ENCODE measurements at regions not wholly inside any gene's neighbourhood (a gene's known extent, or its start where the extent isn't known, plus 50 kb on each side); places are given as distances from the start of the nearest gene placed in this dataset.

DNA sequence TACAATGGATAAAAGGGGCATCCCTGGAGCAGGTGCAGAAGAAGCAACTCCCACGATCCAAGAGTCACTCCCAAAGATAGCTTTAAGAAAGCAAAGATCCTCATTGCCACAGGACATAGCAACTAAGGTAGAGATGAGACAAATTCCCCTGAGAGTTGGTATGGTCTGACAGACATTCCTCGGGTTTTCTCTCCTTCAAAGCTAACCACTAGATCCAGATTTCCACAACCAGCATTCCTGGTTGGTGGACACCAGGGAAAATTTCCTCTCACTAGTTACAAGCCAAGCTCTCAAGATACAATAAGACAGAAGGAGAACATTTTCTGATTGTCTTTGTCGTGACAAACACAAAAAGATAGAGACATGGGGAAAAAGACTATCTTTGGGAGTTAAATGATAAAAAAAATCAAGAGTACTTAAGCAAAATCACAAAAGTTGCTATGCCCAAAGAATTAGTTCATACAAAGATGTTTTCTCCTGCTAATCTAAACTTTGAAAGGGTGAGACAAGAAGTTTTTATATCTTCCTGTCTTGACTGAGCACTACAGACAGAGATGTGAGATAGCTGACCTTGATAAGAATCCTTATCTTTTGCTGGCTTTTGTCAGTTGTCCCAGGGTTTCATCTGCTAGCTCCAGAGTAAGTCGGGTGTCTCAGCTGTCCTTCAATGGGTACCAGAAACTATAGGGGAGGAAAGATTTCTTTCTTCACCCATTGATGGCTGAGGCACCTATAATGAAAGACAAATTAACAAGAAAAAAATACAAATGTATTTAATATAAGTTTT, 200.5 kb downstream of the CENPC start:
- WGBS (ENCODE audit: low lambda C conversion rate): under 1% methylated on average over 4 of the region's 4 CpGs
- Histone ChIP-seq H3K79me2 (ENCODE audit: insufficient read depth, low read length) (no peaks in the 10 kb centered on the region), H3K4me3 (replicated peaks in 1 of 3; ENCODE audit: insufficient read depth in 1 of 3, low read depth in 2 of 3, low read length in 3 of 3) (no peak overlapping the region), H3K27ac (ENCODE audit: extremely low read length, insufficient read depth, low read length) (no peak overlapping the region), H4K20me1 (ENCODE audit: insufficient read depth, low read length) (no peaks in the 10 kb centered on the region), H3K27me3 (ENCODE audit: control insufficient read depth in 1 of 2, insufficient read depth in 2 of 2, low read length in 2 of 2) (no peaks in the 10 kb centered on the region), H3K4me1 (ENCODE audit: insufficient read depth, low read length) (no peaks in the 10 kb centered on the region), H3K4me2 (ENCODE audit: low read depth, low read length) (no peak overlapping the region), H3K9ac (ENCODE audit: insufficient read depth, low read depth, low read length) (no peak overlapping the region), H3K36me3 (replicated peaks in 1 of 2; ENCODE audit: control insufficient read depth in 1 of 2, insufficient read depth in 2 of 2, low read length in 2 of 2) (no peaks in the 10 kb centered on the region), H3K9me3 (ENCODE audit: low read length) (no peaks in the 10 kb centered on the region), H2AFZ (ENCODE audit: low read length) (no peak overlapping the region)
- TF ChIP-seq NONO (IDR thresholded peaks at IDR 0.05) (no peak), NONO (CRISPR knock-in tag; conservative IDR thresholded peaks at IDR 0.05) (no peak), ZNF3 (CRISPR knock-in tag; IDR thresholded peaks at IDR 0.05) (no peak), NFE2L1 (CRISPR knock-in tag; IDR thresholded peaks at IDR 0.05; ENCODE audit: borderline replicate concordance) (no peak), SOX6 (IDR thresholded peaks at IDR 0.05) (no peak), SOX6 (CRISPR knock-in tag; IDR thresholded peaks at IDR 0.05) (no peak), ZNF607 (CRISPR knock-in tag; IDR thresholded peaks at IDR 0.05; ENCODE audit: borderline replicate concordance) (no peak), SNAPC2 (CRISPR knock-in tag; IDR thresholded peaks at IDR 0.05) (no peak), PRMT3 (CRISPR knock-in tag; IDR thresholded peaks at IDR 0.05; ENCODE audit: borderline replicate concordance, low read depth) (no peak), RFX5 (IDR thresholded peaks at IDR 0.05; ENCODE audit: low read depth, low read length) (no peak)
- TF ChIP-seq, protein P1, sequence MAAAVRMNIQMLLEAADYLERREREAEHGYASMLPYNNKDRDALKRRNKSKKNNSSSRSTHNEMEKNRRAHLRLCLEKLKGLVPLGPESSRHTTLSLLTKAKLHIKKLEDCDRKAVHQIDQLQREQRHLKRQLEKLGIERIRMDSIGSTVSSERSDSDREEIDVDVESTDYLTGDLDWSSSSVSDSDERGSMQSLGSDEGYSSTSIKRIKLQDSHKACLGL (CRISPR knock-in tag; IDR thresholded peaks at IDR 0.05): no peak
- TF ChIP-seq, protein P2, sequence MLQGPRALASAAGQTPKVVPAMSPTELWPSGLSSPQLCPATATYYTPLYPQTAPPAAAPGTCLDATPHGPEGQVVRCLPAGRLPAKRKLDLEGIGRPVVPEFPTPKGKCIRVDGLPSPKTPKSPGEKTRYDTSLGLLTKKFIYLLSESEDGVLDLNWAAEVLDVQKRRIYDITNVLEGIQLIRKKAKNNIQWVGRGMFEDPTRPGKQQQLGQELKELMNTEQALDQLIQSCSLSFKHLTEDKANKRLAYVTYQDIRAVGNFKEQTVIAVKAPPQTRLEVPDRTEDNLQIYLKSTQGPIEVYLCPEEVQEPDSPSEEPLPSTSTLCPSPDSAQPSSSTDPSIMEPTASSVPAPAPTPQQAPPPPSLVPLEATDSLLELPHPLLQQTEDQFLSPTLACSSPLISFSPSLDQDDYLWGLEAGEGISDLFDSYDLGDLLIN (CRISPR knock-in tag; IDR thresholded peaks at IDR 0.05; ENCODE audit: borderline replicate concordance): no peak
- intact Hi-C loops (cut with micrococcal nuclease; ENCODE audit: unreplicated experiment) (no loop called here), in situ Hi-C loops (cut with HindIII; ENCODE audit: extremely low pct_ligation_motif_present, low pct_unique_long_range_greater_than_20kb) (no loop called here)
- POLR2A ChIA-PET: no interaction called here
- no peak for ATAC-seq
- BruUV-seq (replicated peaks): no TSS peak
- no peak for FAIRE-seq
- no peak for DNase-seq (ENCODE audit: low spot score)
- CTCF ChIA-PET (ENCODE audit: low intra/inter-chr PET ratio, low total read pairs): no interaction called here

Measured in HepG2 (cell line).